Stimulated activated naive CD8-positive, alpha-beta T cell treated with anti-CD3 and anti-CD28 coated beads, Interleukin-15, Interleukin-2, amounts not matched to agents 100 U/mL and 50 U/mL, for 24 hours (primary cell): ENCODE measurements at regions not wholly inside any gene's neighbourhood (a gene's known extent, or its start where the extent isn't known, plus 50 kb on each side); places are given as distances from the start of the nearest gene placed in this dataset.

ENCODE experiments used
- ATAC-seq: fragments of 150-1000 bp; cut with Tn5 transposase; one replicate; pipeline ENCODE4 v1.10.0; 2021
- DNase-seq: peaks from one replicate; pipeline ENCODE4 v3.0.0; 2021

- no peak for ATAC-seq
These were observed 149.7 kb upstream of the VANGL1 start for GRCh38 chr1:115492019-115492595.

GRCh38 chr1:115491298-115492018, 150.3 kb upstream of the VANGL1 start:
- no peak for ATAC-seq
- DNase-seq: no peak

More at GRCh38 chr1:115492019-115492595, 149.7 kb upstream of the VANGL1 start:
- DNase-seq: no peak

- DNase-seq: no peak
- ATAC-seq: no peak
These were observed 141.0 kb upstream of the NGF start for GRCh38 chr1:115479055-115479482.

- ATAC-seq (no peak), DNase-seq (no peak)
These were observed 139.0 kb upstream of the NGF start for GRCh38 chr1:115477071-115477470.

- DNase-seq (no peak), ATAC-seq (no peak)
These were observed 138.6 kb upstream of the NGF start for GRCh38 chr1:115476616-115477015.

- ATAC-seq: no peak
- DNase-seq: no peak
These were observed 137.9 kb upstream of the NGF start for GRCh38 chr1:115475901-115476300.

- DNase-seq (no peak), ATAC-seq (no peak)
These were observed 137.2 kb upstream of the NGF start for GRCh38 chr1:115475252-115475651.

- DNase-seq (no peak), ATAC-seq (no peak)
These were observed 136.0 kb upstream of the NGF start for GRCh38 chr1:115473986-115474565.

- ATAC-seq (peak; percentile 33), DNase-seq (peak; percentile 41)
These were observed 131.8 kb upstream of the NGF start for GRCh38 chr1:115469703-115470476.

- ATAC-seq: no peak
- DNase-seq: no peak
These were observed 129.7 kb upstream of the NGF start for GRCh38 chr1:115467790-115468189.

- ATAC-seq (no peak), DNase-seq (no peak)
These were observed 129.1 kb upstream of the NGF start for GRCh38 chr1:115467196-115467595.

- ATAC-seq: no peak
- no peak for DNase-seq
These were observed 128.4 kb upstream of the NGF start for GRCh38 chr1:115466433-115466832.

GRCh38 chr1:115465802-115466363, 127.8 kb upstream of the NGF start:
- ATAC-seq: no peak
- no peak for DNase-seq

- ATAC-seq (no peak), DNase-seq (no peak)
These were observed 125.3 kb upstream of the NGF start for GRCh38 chr1:115463347-115463746.

- no peak for ATAC-seq
- DNase-seq: no peak
These were observed 124.6 kb upstream of the NGF start for GRCh38 chr1:115462566-115463076.

- no peak for DNase-seq
- ATAC-seq: no peak
These were observed 123.5 kb upstream of the NGF start for GRCh38 chr1:115461526-115461925.

- no peak for ATAC-seq
These were observed 121.1 kb upstream of the NGF start for GRCh38 chr1:115459161-115459560.

GRCh38 chr1:115458426-115459114, 120.5 kb upstream of the NGF start:
- DNase-seq: no peak
- no peak for ATAC-seq

More at GRCh38 chr1:115459161-115459560, 121.1 kb upstream of the NGF start:
- DNase-seq: no peak

GRCh38 chr1:115457289-115457688, 119.2 kb upstream of the NGF start:
- no peak for ATAC-seq

GRCh38 chr1:115456441-115456961, 118.5 kb upstream of the NGF start:
- no peak for DNase-seq
- no peak for ATAC-seq

More at GRCh38 chr1:115457289-115457688, 119.2 kb upstream of the NGF start:
- DNase-seq: no peak

GRCh38 chr1:115454837-115455511, 116.9 kb upstream of the NGF start:
- no peak for DNase-seq

More at GRCh38 chr1:115454837-115455511, 116.9 kb upstream of the NGF start:
- ATAC-seq: no peak
